PC-3 (cell line): ENCODE measurements at regions not wholly inside any gene's neighbourhood (a gene's known extent, or its start where the extent isn't known, plus 50 kb on each side); places are given as distances from the start of the nearest gene placed in this dataset.

Source experiments
- ATAC-seq: fragments of 200-7000 bp; cut with Tn5 transposase; 2 replicates; pipeline ENCODE4 v1.9.1; 2020; ENCODE audit warnings: mild to moderate bottlenecking, moderate library complexity
- BruUV-seq: library from RNA; stranded (reverse); fragments of 400-500 nt; replicated peaks from 2 replicates; lab custom pipeline; 2021; lab: Mats Ljungman, UMichigan
- CTCF ChIA-PET: fragments of 300-600 bp; sonication (Branson Sonifier 250); formaldehyde crosslinking; loops from one replicate; lab custom pipeline; 2022; ENCODE audit warnings: antibody characterized with exemption; lab: Charles Lee
- POLR2A ChIA-PET: fragments of 300-600 bp; sonication (Branson Sonifier 250); formaldehyde crosslinking; loops from one replicate; lab custom pipeline; 2022; ENCODE audit warnings: antibody characterized with exemption; ENCODE audit not compliant: unreplicated experiment; lab: Charles Lee
- DNase-seq: peaks from one replicate; pipeline ENCODE4 v3.0.0-alpha.2; 2015
- H2AFZ ChIP-seq: fragments of 300-600 bp; sonication (generic); 2 replicates; pipeline ENCODE4 v1.6.0; 2016; ENCODE audit warnings: antibody characterized with exemption, low read length
- H3F3A ChIP-seq: fragments of 300-600 bp; sonication (generic); one replicate; pipeline ENCODE4 v1.6.0; 2017; ENCODE audit warnings: antibody characterized with exemption, low read length, control low read depth, mild to moderate bottlenecking; ENCODE audit not compliant: unreplicated experiment
- H3K27ac ChIP-seq: fragments of 300-600 bp; sonication (generic); 2 replicates; pipeline ENCODE4 v1.5.1; 2016; ENCODE audit warnings: mild to moderate bottlenecking, low read length
- H3K27me3 ChIP-seq: fragments of 300-600 bp; sonication (generic); 2 replicates; pipeline ENCODE4 v1.6.1; 2016; ENCODE audit warnings: low read length, mixed read lengths
- H3K36me3 ChIP-seq: fragments of 300-600 bp; sonication (generic); 2 replicates; pipeline ENCODE4 v1.6.1; 2016; ENCODE audit warnings: low read depth, mixed run types, low read length, mixed read lengths
- H3K4me1 ChIP-seq: fragments of 300-600 bp; sonication (generic); 2 replicates; pipeline ENCODE4 v1.5.1; 2016; ENCODE audit warnings: low read length; ENCODE audit not compliant: insufficient read depth
- H3K4me2 ChIP-seq: fragments of 300-600 bp; sonication (generic); 2 replicates; pipeline ENCODE4 v1.6.0; 2016; ENCODE audit warnings: low read length
- H3K4me3 ChIP-seq: fragments of 300-600 bp; sonication (generic); 2 replicates; pipeline ENCODE4 v1.5.1; 2016; ENCODE audit warnings: mild to moderate bottlenecking, low read length, mixed read lengths
- H3K79me2 ChIP-seq: fragments of 300-600 bp; sonication (generic); 2 replicates; pipeline ENCODE4 v1.6.1; 2017; ENCODE audit warnings: low read length, mixed read lengths
- H3K9ac ChIP-seq: fragments of 300-600 bp; sonication (generic); 2 replicates; pipeline ENCODE4 v1.6.0; 2016; ENCODE audit warnings: mild to moderate bottlenecking, low read length
- H3K9me2 ChIP-seq: fragments of 300-600 bp; sonication (generic); replicated peaks from 2 replicates; pipeline ENCODE4 v1.6.1; 2016; ENCODE audit warnings: mixed run types, low read length, mixed read lengths
- H3K9me3 ChIP-seq: fragments of 300-600 bp; sonication (generic); 2 replicates; pipeline ENCODE4 v1.6.1; 2016; ENCODE audit warnings: low read length, mixed read lengths
- H4K20me1 ChIP-seq: fragments of 300-600 bp; sonication (generic); 2 replicates; pipeline ENCODE4 v1.6.1; 2016; ENCODE audit warnings: low read length, mixed read lengths
- CTCF ChIP-seq: fragments of 300-600 bp; sonication (generic); conservative IDR thresholded peaks from 2 replicates; pipeline ENCODE4 v1.5.1; 2017; ENCODE audit warnings: antibody characterized with exemption, low read depth, mild to moderate bottlenecking, low read length
- EZH2 ChIP-seq: fragments of 300-600 bp; sonication (generic); IDR thresholded peaks from one replicate; pipeline ENCODE4 v1.6.1; 2017; ENCODE audit warnings: antibody characterized with exemption, mild to moderate bottlenecking, low read length; ENCODE audit not compliant: unreplicated experiment
- EZH2phosphoT487 ChIP-seq: fragments of 300-600 bp; sonication (generic); IDR thresholded peaks from 2 replicates; pipeline ENCODE4 v1.6.1; 2018; ENCODE audit warnings: mild to moderate bottlenecking, antibody characterized with exemption, low read length, borderline replicate concordance
- intact Hi-C: fragments of 100-400 bp; cut with micrococcal nuclease; formaldehyde crosslinking; loops from 2 replicates; pipeline ENCODE4 v1.9.0; 2023

DNA sequence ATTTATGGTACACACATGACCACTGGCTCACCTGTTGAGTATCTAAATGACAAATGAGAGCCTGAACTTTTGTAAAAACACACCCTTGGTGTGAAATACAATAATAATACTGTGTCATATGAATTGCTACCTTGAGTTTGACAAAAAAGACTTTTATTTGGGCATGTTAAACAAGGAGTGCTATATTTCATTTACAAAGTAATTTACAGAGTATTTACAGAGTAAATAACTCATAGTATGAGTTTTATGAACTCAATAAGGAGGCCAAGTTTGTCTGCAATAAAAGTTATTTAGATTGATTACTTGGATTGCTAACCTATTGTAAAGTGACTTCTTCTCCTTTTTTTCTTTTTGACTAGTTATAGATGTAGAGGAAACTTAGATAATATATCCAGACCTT lies 146.0 kb upstream of the NUDT12 start:
- CTCF ChIA-PET, result no interaction called here
- no peak overlapping the region for H3K27ac ChIP-seq
- H3K4me2 ChIP-seq, result no peak overlapping the region
- H4K20me1 ChIP-seq, result no peaks in the 10 kb centered on the region
- H3K4me1 ChIP-seq, result peaks cover 6% of the 10 kb centered on the region; the same call in 1 of the 2 replicates
- no peak for TF ChIP-seq EZH2
- TF ChIP-seq EZH2phosphoT487, result no peak
- TF ChIP-seq CTCF, result no peak
- H3K27me3 ChIP-seq, result no peaks in the 10 kb centered on the region
- no peaks in the 10 kb centered on the region for H3K9me2 ChIP-seq
- H3K9ac ChIP-seq, result no peak overlapping the region
- intact Hi-C loops, result loop anchor here (2.0 kb wide), 1 partner anchor 34 kb away; no protein-coding TSS in a partner anchor
- no peak overlapping the region for H2AFZ ChIP-seq
- no peak overlapping the region for H3K4me3 ChIP-seq
- H3K79me2 ChIP-seq, result no peaks in the 10 kb centered on the region
- BruUV-seq, result no TSS peak
- no peaks in the 10 kb centered on the region for H3K9me3 ChIP-seq
- DNase-seq, result no peak
- peak; percentile 79 for ATAC-seq
- H3K36me3 ChIP-seq, result no peaks in the 10 kb centered on the region
- H3F3A ChIP-seq, result no peaks in the 10 kb centered on the region
- POLR2A ChIA-PET, result no interaction called here

DNA sequence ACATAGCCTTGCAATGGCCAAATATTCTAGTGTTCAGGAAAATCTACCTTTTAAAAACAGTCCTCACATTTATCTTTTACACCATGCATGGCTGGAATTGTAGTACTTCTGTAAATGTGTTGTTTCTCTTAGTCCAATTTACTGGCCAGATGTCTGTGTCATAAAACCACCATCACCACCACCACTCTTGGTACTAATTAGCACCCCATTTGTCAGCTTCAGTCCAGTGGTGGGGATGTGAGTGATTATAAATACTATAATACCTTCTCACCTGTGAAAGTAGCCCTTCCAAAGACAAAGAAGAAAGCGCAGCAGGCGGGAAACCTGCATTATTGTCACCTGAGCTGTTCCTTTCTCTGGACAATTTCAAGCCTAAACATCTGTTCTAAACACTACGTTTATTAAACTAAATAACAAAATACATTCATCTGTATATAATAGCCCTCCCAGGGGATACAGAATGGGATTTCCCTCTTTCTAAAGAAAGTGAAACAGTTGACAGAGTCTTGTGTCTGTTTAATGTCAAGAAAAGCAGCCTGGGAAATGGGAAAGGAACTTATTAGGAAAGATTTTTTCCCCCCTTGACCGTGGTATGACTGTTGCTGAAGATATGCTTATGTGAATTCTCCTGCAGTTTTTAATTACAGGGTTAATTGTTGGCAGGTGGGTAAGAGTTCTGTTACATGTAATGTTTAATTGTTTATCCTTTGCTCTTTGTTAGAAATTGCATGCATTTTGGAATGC lies 144.5 kb upstream of the NUDT12 start:
- Histone ChIP-seq H2AFZ (no peak overlapping the region), H4K20me1 (no peaks in the 10 kb centered on the region), H3K36me3 (no peaks in the 10 kb centered on the region), H3K27me3 (no peaks in the 10 kb centered on the region), H3K9ac (no peak overlapping the region), H3K9me2 (no peaks in the 10 kb centered on the region), H3K4me2 (no peak overlapping the region), H3K4me3 (no peak overlapping the region), H3K79me2 (no peaks in the 10 kb centered on the region), H3K9me3 (no peaks in the 10 kb centered on the region), H3K4me1 (peaks cover 13% of the 10 kb centered on the region; the same call in 1 of the 2 replicates), H3F3A (no peaks in the 10 kb centered on the region), H3K27ac (no peak overlapping the region)
- ATAC-seq, result no peak
- TF ChIP-seq EZH2 (no peak), CTCF (no peak), EZH2phosphoT487 (no peak)
- intact Hi-C loops, result no loop called here
- no peak for DNase-seq
- POLR2A ChIA-PET, result no interaction called here
- CTCF ChIA-PET, result interaction anchor here (0.6 kb wide), 1 partner anchor 8 kb away, joined by 4 read pairs; no protein-coding TSS in a partner anchor
- BruUV-seq, result no TSS peak

GRCh38 chr5:103703617-103704016 lies 141.0 kb upstream of the NUDT12 start:
- H3F3A ChIP-seq, result no peaks in the 10 kb centered on the region
- H3K4me3 ChIP-seq, result no peak overlapping the region
- peak overlapping the region; percentile 0 for H3K4me2 ChIP-seq
- BruUV-seq, result no TSS peak
- H2AFZ ChIP-seq, result no peak overlapping the region
- intact Hi-C loops, result loop anchor here (1.0 to 5.0 kb wide), 3 partner anchors 41 to 116 kb away; no protein-coding TSS in a partner anchor
- peak; percentile 83 for ATAC-seq
- ChIA-PET POLR2A (no interaction called here), CTCF (no interaction called here)
- no peak for TF ChIP-seq CTCF
- no peaks in the 10 kb centered on the region for H3K36me3 ChIP-seq
- no peak overlapping the region for H3K27ac ChIP-seq
- H4K20me1 ChIP-seq, result no peaks in the 10 kb centered on the region
- no peaks in the 10 kb centered on the region for H3K9me3 ChIP-seq
- H3K9ac ChIP-seq, result no peak overlapping the region
- H3K4me1 ChIP-seq, result peaks cover 13% of the 10 kb centered on the region; the same call in 1 of the 2 replicates
- peak; percentile 81 for DNase-seq
- no peaks in the 10 kb centered on the region for H3K9me2 ChIP-seq
- H3K79me2 ChIP-seq, result no peaks in the 10 kb centered on the region
- H3K27me3 ChIP-seq, result no peaks in the 10 kb centered on the region
